ENCODE measurements at regions not wholly inside any gene's neighbourhood (a gene's known extent, or its start where the extent isn't known, plus 50 kb on each side); places are given as distances from the start of the nearest gene placed in this dataset.
"Not testable (repeated sequence)": the region's sequence is repeated elsewhere in the genome, so short reads cannot be mapped to it uniquely, and the experiment has no call there.

- H3K36me3 Mint-ChIP-seq (ENCODE audit: low read depth), result no peaks in the 10 kb centered on the region
- H3K4me3 Mint-ChIP-seq (ENCODE audit: unreplicated experiment), result no peak overlapping the region
- DNase-seq (ENCODE audit: low spot score), result no peak
- TF ChIP-seq CTCF (IDR thresholded peaks at IDR 0.05), result no peak
- no peak overlapping the region for H3K27ac Mint-ChIP-seq (ENCODE audit: unreplicated experiment)
- no peaks in the 10 kb centered on the region for H3K4me1 Mint-ChIP-seq (ENCODE audit: low read depth)
- H3K27me3 Mint-ChIP-seq (ENCODE audit: low read depth), result no peaks in the 10 kb centered on the region
- H3K9me3 Mint-ChIP-seq (ENCODE audit: low read depth), result peaks cover 4% of the 10 kb centered on the region
Observed at GRCh38 chr5:25262221-25262620, 617.4 kb upstream of the CDH10 start.

DNA sequence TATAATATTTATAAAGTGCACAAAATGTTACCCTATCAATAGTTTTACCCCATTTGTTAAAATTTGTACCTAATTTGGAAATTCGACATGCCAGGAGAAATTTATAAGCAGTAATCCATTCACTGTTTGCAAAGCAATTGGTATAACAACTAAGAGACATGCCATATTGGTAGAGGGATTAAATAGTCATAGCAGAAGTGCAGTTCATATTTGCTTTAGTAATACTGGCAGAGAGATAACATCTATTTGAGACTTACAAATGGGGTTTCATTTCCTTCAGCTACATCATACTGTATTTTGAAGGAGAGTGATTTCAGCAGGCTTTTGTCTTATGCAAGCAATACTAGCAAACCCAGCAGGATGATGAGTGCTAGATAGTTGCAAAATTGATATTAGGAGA, 610.4 kb upstream of the CDH10 start:
- Mint-ChIP-seq H3K9me3 (ENCODE audit: low read depth) (no peaks in the 10 kb centered on the region), H3K4me3 (ENCODE audit: unreplicated experiment) (no peak overlapping the region)
- DNase-seq (ENCODE audit: low spot score), result no peak

DNA sequence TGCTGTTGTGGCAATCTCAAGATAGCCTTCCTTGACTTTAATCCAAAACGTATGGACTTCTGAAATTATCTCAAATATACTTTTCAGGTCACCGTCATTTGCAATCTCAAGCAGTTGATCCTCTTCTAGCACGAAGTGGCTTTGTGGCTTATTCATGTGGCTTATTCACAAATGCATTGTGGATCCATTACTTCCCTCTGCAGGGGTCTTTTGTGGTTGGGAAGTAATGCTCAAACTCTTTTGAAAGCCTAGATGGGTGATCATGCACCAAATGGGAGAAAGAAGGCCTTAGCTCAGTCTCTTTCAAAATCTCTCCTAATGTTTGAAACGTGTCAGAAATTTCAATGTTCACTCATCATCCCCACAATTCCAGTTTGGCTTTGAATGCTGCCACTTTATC, 597.2 kb upstream of the CDH10 start:
- peaks cover 3% of the 10 kb centered on the region for H3K9me3 Mint-ChIP-seq (ENCODE audit: low read depth)
- H3K36me3 Mint-ChIP-seq (ENCODE audit: low read depth), result no peaks in the 10 kb centered on the region
- no peak overlapping the region for H3K4me3 Mint-ChIP-seq (ENCODE audit: unreplicated experiment)
- H3K4me1 Mint-ChIP-seq (ENCODE audit: low read depth), result no peaks in the 10 kb centered on the region
- no peaks in the 10 kb centered on the region for H3K27me3 Mint-ChIP-seq (ENCODE audit: low read depth)
- no peak for TF ChIP-seq CTCF (IDR thresholded peaks at IDR 0.05)
- DNase-seq (ENCODE audit: low spot score), result no peak
- H3K27ac Mint-ChIP-seq (ENCODE audit: unreplicated experiment), result no peak overlapping the region

More for the DNA sequence above, 610.4 kb upstream of the CDH10 start:
- no peak for TF ChIP-seq CTCF (IDR thresholded peaks at IDR 0.05)
- no peak overlapping the region for H3K27ac Mint-ChIP-seq (ENCODE audit: unreplicated experiment)
- H3K27me3 Mint-ChIP-seq (ENCODE audit: low read depth), result peaks cover 2% of the 10 kb centered on the region
- H3K4me1 Mint-ChIP-seq (ENCODE audit: low read depth), result no peaks in the 10 kb centered on the region
- H3K36me3 Mint-ChIP-seq (ENCODE audit: low read depth), result no peaks in the 10 kb centered on the region

- not testable (repeated sequence) for DNase-seq (ENCODE audit: low spot score); H3K4me3 Mint-ChIP-seq (ENCODE audit: unreplicated experiment); H3K4me1 Mint-ChIP-seq (ENCODE audit: low read depth)
Observed at GRCh38 chr5:25238720-25239119, 593.9 kb upstream of the CDH10 start.

DNA sequence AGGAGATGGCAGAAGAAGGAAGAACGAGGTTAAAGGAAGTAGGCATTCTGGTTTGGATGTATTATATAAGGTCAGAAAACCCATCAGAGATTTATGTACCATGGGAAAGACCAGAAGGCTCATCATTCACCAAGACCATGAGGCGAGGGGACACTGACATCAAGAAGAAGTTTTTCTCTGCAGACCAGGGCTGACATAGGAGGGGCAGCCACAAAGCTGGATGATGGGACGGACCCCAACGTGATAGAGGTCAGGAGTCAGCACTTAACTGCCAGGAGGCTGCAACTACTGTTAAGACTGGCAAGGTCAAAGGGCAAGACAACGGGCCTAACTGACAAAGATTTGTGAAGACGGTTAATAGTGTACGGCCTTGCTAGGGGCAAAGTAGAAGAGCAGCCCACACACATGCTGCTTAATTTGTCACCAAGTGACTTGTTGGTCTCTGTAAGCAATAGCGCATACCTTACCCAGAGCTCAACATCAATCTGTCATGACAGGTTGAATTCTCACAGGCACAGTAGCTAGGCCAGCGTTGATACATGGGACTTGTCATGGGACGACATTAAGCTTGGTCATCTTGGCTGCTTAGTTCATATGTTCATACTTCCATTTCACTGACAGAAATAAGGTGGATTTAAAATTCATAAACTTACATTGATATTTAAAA, 579.7 kb upstream of the CDH10 start:
- no peaks in the 10 kb centered on the region for H3K9me3 Mint-ChIP-seq (ENCODE audit: low read depth)
- H3K36me3 Mint-ChIP-seq (ENCODE audit: low read depth), result no peaks in the 10 kb centered on the region
- no peak for DNase-seq (ENCODE audit: low spot score)
- no peaks in the 10 kb centered on the region for H3K27me3 Mint-ChIP-seq (ENCODE audit: low read depth)
- no peak overlapping the region for H3K4me3 Mint-ChIP-seq (ENCODE audit: unreplicated experiment)
- no peak for TF ChIP-seq CTCF (IDR thresholded peaks at IDR 0.05)
- no peaks in the 10 kb centered on the region for H3K4me1 Mint-ChIP-seq (ENCODE audit: low read depth)
- H3K27ac Mint-ChIP-seq (ENCODE audit: unreplicated experiment), result no peak overlapping the region

More at GRCh38 chr5:25238720-25239119, 593.9 kb upstream of the CDH10 start:
- H3K27me3 Mint-ChIP-seq (ENCODE audit: low read depth); H3K9me3 Mint-ChIP-seq (ENCODE audit: low read depth); H3K36me3 Mint-ChIP-seq (ENCODE audit: low read depth); H3K27ac Mint-ChIP-seq (ENCODE audit: unreplicated experiment): not testable (repeated sequence)

- DNase-seq (ENCODE audit: low spot score); H3K27me3 Mint-ChIP-seq (ENCODE audit: low read depth); H3K36me3 Mint-ChIP-seq (ENCODE audit: low read depth); H3K4me1 Mint-ChIP-seq (ENCODE audit: low read depth); H3K4me3 Mint-ChIP-seq (ENCODE audit: unreplicated experiment); H3K9me3 Mint-ChIP-seq (ENCODE audit: low read depth); H3K27ac Mint-ChIP-seq (ENCODE audit: unreplicated experiment): not testable (repeated sequence)
Observed at GRCh38 chr5:25199902-25200301, 555.1 kb upstream of the CDH10 start.
